ENCODE measurements at regions not wholly inside any gene's neighbourhood (a gene's known extent, or its start where the extent isn't known, plus 50 kb on each side); places are given as distances from the start of the nearest gene placed in this dataset.

- TF ChIP-seq YY1 (IDR thresholded peaks at IDR 0.05; ENCODE audit: extremely low read depth, insufficient replicate concordance, low read depth, low read length) (no peak), ZFX (IDR thresholded peaks at IDR 0.05) (no peak)
Observed at GRCh38 chr15:36080759-36081158, 498.7 kb upstream of the CDIN1 start (continued).

GRCh38 chr15:36090286-36090946 lies 489.0 kb upstream of the CDIN1 start:
- no peak for TF ChIP-seq TCF7L2 (IDR thresholded peaks at IDR 0.05; ENCODE audit: borderline replicate concordance, extremely low read depth, insufficient read depth, insufficient read length)
- no peak for TF ChIP-seq MAX (IDR thresholded peaks at IDR 0.05)
- no peak for TF ChIP-seq POLR2A (IDR thresholded peaks at IDR 0.05; ENCODE audit: borderline replicate concordance, extremely low read depth, insufficient read depth, insufficient read length)
- no peak for TF ChIP-seq ZFX (IDR thresholded peaks at IDR 0.05)
- TF ChIP-seq CTCF (IDR thresholded peaks at IDR 0.05 in 2 of 3, conservative IDR thresholded peaks at IDR 0.05 in 1 of 3; ENCODE audit: borderline replicate concordance in 1 of 3, insufficient read depth in 1 of 3, low read depth in 2 of 3, low read length in 2 of 3): no peak
- TF ChIP-seq SIN3A (IDR thresholded peaks at IDR 0.05; ENCODE audit: low read depth): no peak
- TF ChIP-seq RAD21 (IDR thresholded peaks at IDR 0.05; ENCODE audit: low read depth): no peak
- TF ChIP-seq ZNF274 (IDR thresholded peaks at IDR 0.05; ENCODE audit: low read depth, low read length): no peak
- no peak for TF ChIP-seq ZBTB33 (IDR thresholded peaks at IDR 0.05; ENCODE audit: extremely low read depth, insufficient replicate concordance, low read length)
- no peak for TF ChIP-seq CBX3 (IDR thresholded peaks at IDR 0.05; ENCODE audit: low read depth)
- no peak for TF ChIP-seq POLR2AphosphoS5 (IDR thresholded peaks at IDR 0.05; ENCODE audit: low read depth, low read length)
- TF ChIP-seq CEBPB (IDR thresholded peaks at IDR 0.05; ENCODE audit: low read depth): no peak
- TF ChIP-seq EZH2 (IDR thresholded peaks at IDR 0.05): no peak
- TF ChIP-seq SP1 (IDR thresholded peaks at IDR 0.05; ENCODE audit: low read depth): no peak
- no peak for TF ChIP-seq ATF3 (IDR thresholded peaks at IDR 0.05)
- TF ChIP-seq REST (IDR thresholded peaks at IDR 0.05; ENCODE audit: low read depth): no peak
- no peak for TF ChIP-seq YY1 (IDR thresholded peaks at IDR 0.05; ENCODE audit: extremely low read depth, insufficient replicate concordance, low read depth, low read length)
- ChIA-PET CTCF (no interaction called here), POLR2A (no interaction called here), RAD21 (ENCODE audit: low non-redundant PET in 1 of 2, low total read pairs in 2 of 2, uncharacterized antibody in 2 of 2, unreplicated experiment in 2 of 2) (no interaction called here)
- H3K79me2 ChIP-seq (ENCODE audit: insufficient read depth, low read length): no peaks in the 10 kb centered on the region
- H3K4me1 ChIP-seq (ENCODE audit: control insufficient read depth in 1 of 2, insufficient read depth in 2 of 2, low read length in 2 of 2): no peaks in the 10 kb centered on the region
- no peaks in the 10 kb centered on the region for H4K20me1 ChIP-seq (ENCODE audit: insufficient read depth)
- H3K27me3 ChIP-seq (ENCODE audit: insufficient read depth, low read length): no peaks in the 10 kb centered on the region
- H3K4me3 ChIP-seq (replicated peaks in 1 of 2; ENCODE audit: low read depth in 1 of 2, low read length in 2 of 2): no peak overlapping the region
- H3K9me2 ChIP-seq (ENCODE audit: insufficient read depth): no peaks in the 10 kb centered on the region
- no peak overlapping the region for H3K4me2 ChIP-seq (ENCODE audit: low read length)
- no peak overlapping the region for H3K27ac ChIP-seq (ENCODE audit: low read depth, low read length)
- DNase-seq (ENCODE audit: low read depth, low spot score) (no peak), ATAC-seq (no peak)
- H3K9me3 ChIP-seq (ENCODE audit: control insufficient read depth in 1 of 2, insufficient read depth in 1 of 2, low read depth in 1 of 2, low read length in 2 of 2): no peaks in the 10 kb centered on the region
- intact Hi-C loops (cut with micrococcal nuclease): no loop called here
- no peak overlapping the region for H3K9ac ChIP-seq (ENCODE audit: low read length)
- BruUV-seq (replicated peaks): no TSS peak
- no peak overlapping the region for H2AFZ ChIP-seq (ENCODE audit: low read depth, low read length, poor library complexity, severe bottlenecking)
- no peaks in the 10 kb centered on the region for H3K36me3 ChIP-seq (ENCODE audit: control insufficient read depth in 1 of 2, insufficient read depth in 2 of 2, low read length in 2 of 2)

Measured in HCT116 (cell line).